DND-41 (cell line): ENCODE measurements at regions not wholly inside any gene's neighbourhood (a gene's known extent, or its start where the extent isn't known, plus 50 kb on each side); places are given as distances from the start of the nearest gene placed in this dataset.

Experiments used
- CTCF ChIP-seq: IDR thresholded peaks from 2 replicates; pipeline ENCODE4 v1.5.1; 2012; ENCODE audit warnings: borderline replicate concordance, low read length, moderate library complexity, mild to moderate bottlenecking; ENCODE audit not compliant: poor library complexity, severe bottlenecking; ENCODE audit errors: extremely low read depth
- EZH2 ChIP-seq: IDR thresholded peaks from 3 replicates; pipeline ENCODE4 v1.6.1; 2012; ENCODE audit warnings: borderline replicate concordance, low read depth, mild to moderate bottlenecking, moderate library complexity, low read length, inconsistent platforms; ENCODE audit not compliant: severe bottlenecking

- no peak for TF ChIP-seq CTCF
- TF ChIP-seq EZH2 = no peak
These were observed 215.1 kb downstream of the TMA16 start for GRCh38 chr4:163709601-163710000.
